RPMI7951 (cell line): ENCODE measurements at regions not wholly inside any gene's neighbourhood (a gene's known extent, or its start where the extent isn't known, plus 50 kb on each side); places are given as distances from the start of the nearest gene placed in this dataset.
"Not testable (repeated sequence)": the region's sequence is repeated elsewhere in the genome, so short reads cannot be mapped to it uniquely, and the experiment has no call there.

Experiments used
- DNase-seq: peaks from one replicate; pipeline ENCODE4 v3.0.0-alpha.2; 2012; ENCODE audit warnings: low read depth

DNA sequence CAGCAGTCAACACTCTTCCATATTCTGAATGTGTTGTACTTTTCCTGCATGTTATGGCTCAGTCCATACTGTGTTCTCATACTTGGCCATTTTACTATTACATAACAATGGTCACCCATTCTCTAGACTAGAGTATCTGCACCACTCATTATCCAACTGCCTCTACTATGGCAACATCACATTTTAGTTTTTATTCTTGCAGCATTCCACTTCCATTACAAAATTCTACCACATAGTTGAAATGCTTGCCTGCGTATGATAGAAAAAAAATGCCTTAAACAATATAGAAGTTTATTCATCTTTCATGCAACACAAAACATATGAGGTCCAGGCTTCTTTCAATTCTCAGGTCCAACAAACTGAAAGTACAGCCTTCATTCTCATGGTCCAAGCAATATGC lies 128.0 kb downstream of the TENT5A start:
- DNase-seq, result no peak

DNA sequence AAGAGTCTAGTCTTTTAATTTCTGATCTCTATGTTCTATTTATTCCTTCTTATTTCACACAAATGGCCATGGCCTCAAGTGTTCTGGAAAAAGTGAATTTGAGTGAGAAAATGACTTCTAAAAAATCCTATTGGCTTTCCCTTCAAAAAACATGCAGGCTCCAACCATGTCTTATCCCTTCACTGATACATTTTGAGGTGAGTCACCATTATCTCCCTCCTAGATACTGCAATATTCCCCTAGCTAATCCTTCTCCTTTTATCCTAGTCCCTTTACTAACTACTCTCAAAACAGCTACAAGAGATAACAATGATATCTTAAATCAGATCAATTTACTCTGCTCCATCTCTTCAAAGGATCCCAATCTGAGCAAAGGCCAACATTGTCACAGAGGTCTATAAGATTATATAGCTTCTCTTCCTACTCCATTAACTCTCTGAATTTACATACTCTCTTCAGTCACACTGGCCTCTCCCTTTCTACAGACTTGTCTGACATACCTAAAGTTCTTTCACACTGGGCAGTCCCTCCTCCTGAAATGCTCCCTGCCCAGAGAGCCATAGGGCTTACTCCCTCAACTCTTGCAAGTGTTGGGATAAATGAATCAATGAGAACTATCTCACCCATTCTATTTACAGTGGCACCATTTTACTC lies 129.2 kb downstream of the TENT5A start:
- no peak for DNase-seq

DNA sequence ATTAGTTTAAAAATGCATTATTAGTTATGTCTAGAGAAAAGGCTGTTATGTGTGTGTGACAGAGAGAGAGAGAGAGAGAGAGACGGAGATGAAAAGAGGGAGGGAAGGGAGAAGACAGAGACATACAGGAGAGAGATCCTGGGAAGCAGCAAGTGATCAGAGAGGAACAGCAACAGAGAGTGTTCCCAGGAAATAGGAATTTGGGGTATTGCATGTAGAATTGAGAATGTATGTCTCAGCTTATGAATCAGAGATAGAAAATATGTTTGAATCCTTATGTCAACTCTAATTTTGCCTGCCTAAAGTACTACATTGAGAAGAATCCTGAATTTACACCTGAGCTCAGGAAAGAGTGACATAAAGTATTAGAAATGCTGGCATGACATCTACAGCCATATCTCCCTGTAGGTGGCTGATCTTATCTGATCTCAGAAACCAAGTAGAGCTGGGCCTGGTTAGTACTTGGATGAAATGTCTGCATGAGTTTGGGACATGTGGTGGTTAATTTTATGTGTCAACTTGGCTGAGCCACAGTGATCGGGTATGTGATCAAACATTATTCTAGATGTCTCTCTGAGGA lies 130.6 kb downstream of the TENT5A start:
- DNase-seq, result no peak

DNA sequence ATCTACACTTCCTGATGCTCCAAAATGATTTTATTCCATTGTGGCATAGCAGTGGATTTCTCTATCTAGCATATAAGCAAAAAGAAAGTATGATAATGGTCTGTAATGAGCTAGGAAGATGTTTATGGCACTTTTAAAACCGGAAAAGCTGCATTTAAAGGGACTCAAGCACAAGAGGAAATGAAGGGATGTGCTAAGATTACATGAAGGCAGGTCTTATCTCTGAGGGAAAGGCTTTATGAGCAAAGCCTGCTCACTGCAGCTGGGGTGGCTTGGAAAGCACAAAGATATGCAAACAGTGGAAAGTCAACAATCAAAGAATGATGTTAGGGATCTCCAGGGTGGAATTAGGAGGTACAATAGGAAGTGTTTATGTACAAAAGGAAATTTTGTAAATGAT lies 138.2 kb downstream of the TENT5A start:
- peak; percentile 15 for DNase-seq

DNA sequence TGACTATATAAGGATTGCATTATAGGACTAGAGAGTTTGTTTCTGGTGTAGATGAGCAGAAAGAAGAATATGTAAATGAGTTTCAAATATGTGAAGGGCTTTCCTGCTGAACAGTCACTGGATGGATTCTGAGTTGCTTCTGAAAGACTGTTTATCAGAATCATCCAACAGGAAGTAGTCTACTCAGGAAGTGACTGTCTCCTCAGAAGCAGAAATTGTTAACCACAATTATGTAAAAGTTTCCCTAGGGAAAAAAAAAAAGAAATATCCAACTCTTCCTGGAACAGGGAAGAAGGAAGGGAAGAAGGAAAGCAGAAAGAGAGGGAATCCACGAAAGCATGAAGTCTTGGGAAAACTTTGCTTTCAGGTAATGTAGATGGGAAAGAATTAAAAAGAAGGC lies 138.9 kb downstream of the TENT5A start:
- peak; percentile 62 for DNase-seq

DNA sequence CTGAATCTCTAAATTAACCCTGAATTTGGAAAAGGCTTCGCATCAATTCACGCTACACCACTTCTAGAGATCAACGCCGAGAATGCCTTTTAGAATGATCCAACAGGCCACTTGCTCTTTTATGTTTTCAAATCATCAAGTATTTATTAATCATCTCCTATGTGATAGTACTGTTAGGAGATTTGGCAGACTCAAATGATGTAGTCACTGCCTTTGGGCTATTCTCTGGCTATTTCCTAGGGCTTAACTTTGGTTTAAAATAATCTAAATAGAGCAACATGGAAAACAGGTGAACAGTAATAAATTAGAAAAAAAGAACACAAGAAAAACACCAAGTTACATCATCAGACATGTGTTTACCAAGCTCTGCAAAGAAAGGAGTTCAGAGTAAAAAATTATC lies 140.3 kb downstream of the TENT5A start:
- no peak for DNase-seq

DNA sequence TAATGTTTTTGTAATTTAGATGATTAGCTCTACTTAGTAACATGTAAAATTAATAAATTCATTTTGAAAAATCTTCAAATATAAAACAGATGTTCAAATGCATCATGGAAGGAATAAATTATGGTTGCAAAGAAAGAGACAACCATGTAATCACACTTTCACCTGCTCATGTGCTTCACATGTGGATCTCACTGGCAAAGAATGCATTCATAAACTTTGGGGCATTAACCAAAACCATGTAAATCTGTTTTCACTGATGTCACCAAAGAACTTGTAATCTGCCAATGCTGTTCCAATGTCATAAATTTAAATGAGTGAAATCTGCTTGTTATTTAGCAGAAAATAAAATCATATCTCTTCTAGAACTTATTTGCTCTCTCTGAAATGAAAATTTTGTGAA lies 142.7 kb downstream of the TENT5A start:
- DNase-seq, result no peak

DNA sequence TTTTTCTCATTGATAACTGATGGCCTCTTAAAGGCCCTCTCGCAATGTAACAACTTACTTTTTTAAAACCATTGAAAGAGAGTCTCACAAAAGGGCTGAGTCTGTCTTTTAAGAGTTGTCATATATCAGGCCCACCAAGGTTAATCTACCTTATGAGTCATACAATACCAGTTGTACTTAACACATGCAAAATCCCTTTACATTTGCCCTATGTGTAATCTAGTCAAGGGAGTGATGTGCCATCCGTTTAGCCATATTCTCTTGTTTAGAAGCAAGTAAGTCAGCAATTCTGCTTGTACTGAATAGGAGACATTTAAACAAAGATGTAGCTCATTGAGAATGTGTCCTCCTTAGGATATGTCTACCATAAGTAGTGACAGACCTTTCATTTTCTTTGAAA lies 143.7 kb downstream of the TENT5A start:
- DNase-seq, result no peak

DNA sequence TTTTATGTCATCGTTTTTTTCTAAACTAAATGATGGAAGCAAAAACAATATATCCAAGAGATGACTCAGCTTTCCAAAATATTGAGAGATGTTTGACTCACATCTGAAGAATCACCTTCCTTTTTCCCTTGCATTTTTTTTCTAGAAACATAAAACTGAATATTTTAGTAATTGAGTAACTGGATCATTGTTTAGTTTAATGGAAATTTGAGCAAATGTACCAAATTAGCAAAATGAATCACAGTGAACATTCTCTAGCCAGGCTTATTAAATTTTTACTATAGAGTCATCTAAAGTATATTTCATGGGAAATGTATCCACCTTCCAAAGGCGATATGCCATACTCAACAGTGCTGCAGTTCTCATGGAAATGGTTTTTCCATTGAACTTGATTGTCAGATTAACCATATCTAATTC lies 145.5 kb downstream of the TENT5A start:
- DNase-seq, result peak; percentile 6

DNA sequence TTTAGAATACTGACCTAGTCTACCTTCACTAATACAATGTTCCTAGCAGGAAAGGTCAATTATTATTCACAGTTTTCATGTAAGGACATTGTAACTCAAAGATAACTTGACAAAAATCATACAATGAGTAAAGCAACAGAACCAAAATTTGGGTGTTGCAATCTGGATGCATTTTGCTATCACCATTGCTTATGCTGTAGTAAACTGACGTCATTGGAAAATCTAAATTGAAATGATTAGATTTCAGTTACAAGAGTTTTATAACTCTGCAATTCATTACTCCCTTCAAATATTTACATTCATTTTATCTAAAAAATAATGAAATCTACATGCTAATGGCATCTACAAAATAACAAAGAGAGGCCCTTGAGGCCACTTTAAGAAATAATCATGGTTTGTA lies 147.0 kb downstream of the TENT5A start:
- no peak for DNase-seq

DNA sequence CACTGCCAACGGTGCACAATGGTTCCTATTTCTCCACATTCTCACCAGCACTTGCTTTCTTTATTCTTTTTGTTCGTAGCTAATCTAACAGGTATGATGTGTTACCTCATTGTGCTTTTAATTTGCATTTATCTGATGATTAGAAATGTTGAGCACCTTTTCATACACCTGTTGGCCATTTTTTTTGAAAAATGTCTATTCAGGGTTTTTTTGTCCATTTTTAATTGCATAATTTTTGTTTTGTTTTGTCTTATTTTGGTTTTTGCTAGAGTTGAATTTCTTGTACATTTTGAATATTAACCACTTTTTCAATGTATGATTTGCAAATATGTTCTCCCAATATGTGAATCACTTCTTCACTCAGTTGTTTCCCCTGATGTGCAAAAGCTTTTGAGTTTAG lies 150.6 kb downstream of the TENT5A start:
- DNase-seq, result no peak

DNA sequence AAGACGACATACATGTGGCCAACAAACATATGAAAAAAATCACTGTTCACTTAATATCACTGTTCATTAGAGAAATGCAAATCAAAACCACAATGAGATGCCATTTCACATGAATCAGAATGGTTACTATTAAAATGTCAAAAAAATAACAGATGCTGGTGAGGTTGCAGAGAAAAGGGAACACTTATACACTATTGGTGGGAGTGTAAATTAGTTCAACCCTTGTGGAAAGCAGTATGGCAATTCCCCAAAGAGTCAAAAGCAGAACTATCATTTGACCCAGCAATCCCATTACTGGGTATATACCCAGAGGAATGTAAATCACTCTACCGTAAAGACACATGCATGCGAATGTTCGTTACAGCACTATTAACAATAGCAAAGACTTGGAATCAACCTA lies 152.0 kb downstream of the TENT5A start:
- DNase-seq, result not testable (repeated sequence)

DNA sequence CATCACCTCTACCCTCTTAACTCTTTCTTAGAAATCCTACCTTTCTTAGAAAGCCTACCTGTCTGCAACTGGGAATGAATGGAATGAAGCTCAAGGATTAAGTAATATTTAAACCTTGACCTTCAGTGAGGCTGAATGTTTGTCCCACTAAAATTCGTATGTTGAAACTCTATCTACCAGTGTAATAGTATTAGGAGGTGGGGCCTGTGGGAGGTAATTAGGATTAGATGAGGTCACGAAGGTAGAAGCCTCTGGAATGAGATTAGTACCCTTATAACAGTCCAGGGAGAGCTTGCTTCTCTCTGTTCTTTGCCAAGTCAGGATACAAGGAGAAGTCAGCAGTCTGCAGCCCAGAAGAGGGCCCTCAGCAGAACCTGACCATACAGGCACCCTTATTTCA lies 158.0 kb downstream of the TENT5A start:
- DNase-seq, result no peak

DNA sequence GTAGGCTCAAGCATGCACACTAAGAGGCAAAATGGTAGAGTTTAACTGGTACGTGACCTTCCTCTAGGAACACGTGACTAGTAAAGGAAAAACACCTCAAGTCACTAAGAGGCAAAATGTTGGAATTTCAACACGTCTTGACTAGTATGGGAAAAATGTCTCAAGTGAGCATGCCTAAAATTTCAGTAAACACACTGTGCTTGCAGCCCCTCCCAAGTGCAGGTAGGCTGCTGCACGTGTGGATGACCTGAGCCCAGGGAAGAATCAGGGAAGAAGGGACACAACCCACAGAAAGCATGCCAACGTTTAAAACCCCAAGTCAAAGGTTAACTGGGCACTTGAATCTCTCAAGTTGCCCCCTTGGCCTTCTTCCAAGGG lies 162.2 kb downstream of the TENT5A start:
- DNase-seq, result no peak

DNA sequence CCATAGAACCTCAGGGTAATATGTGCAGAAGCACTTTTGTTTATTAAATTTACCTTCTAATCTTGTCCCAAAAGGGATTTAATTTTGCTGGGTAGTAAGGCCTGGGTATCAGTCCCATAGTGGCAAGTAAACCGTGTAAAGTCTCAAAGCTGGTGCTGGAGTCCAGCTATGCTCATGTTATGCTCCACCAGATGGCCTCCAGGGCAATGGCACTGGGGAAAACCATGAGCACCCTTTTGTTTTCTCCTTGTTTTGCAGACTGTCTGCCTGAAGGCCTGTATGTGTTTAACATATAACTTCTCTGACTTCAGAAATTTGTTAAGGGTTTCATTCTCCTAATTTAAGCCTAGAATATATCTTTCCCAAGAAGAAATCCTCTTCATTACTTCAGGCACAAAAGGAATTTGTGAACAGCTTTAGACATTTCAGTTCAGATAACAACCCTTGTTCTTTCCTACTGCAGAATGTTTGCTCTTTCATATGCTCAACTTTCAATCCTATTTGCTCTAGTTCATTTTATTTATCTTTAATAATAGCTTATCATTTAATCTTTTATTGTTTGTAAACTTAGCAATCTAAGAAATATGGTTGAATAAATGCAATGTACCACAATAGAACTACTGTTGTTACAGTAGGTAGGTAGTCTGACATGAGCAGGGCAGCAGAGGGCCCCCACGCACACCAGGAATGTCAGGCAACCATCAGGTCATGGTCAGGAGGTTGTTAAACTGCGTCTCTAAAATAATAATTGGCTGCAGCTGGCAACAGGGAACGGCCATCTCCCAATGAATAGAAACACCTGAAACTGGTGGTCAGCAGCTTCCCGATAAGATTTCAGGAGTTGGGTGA lies 162.8 kb downstream of the TENT5A start:
- peak; percentile 1 for DNase-seq

DNA sequence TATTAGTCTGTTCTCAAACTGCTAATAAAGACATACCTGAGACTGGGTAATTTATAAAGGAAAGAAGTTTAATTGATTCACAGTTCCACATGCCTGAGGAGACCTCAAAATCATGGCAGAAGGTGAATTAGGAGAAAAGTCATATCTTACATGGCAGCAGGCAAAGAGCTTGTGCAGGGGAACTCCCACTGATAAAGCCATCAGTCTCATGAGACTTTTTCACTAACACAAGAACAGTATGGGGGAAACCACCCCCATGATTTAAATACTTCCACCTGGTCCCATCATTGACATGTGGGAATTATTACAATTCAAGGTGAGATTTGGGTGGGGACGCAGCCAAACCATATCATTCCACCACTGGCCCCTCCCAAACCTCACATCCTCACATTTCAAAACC lies 166.8 kb downstream of the TENT5A start:
- not testable (repeated sequence) for DNase-seq

DNA sequence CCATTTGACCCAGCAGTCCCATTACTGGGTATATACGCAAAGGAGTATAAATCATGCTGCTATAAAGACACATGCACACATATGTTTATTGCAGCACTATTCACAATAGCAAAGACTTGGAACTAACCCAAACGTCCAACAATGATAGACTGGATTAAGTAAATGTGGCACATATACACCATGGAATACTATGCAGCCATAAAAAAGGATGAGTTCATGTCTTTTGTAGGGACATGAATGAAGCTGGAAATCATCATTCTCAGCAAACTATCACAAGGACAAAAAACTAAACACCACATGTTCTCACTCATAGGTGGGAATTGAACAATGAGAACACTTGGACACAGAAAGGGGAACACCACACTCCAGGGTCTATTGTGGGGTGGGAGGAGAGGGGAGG lies 168.3 kb downstream of the TENT5A start:
- not testable (repeated sequence) for DNase-seq

DNA sequence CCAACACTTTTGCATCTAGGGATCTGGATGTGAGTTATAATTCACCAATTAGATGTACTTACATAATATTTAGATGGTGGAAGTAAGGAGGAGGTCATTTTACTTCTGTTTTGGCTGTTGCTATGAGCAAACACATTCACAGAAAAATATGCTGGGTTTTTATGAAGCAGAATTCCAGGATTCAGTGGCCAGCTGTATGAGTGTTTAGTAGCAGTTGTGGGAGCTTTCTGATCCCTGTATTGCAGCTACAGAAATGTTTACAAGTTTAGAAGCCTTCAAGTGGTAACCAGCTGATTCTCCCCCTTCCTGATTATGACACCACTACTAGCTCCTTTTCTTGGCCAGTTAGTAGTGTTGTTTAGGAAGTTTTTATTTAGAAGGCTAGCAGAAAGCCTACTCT lies 177.0 kb downstream of the TENT5A start:
- DNase-seq, result no peak

DNA sequence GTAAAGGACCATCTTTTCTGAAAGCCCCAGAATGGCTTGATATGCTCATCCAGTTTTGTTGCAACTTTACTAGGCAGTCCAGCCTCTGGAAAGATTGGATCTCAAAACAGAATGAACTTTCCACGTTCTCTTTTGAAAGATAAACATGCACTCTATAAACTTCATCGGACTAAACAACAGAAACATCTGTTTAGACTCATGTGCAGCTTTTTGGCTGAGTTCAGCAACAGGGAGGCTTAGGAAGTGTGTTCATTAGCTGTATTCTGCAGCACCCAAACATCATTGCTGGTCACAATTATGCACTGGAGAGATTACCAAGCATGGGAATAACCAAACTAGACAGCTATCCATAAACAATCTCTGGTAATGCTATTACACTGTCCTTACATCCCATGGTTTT lies 180.5 kb downstream of the TENT5A start:
- no peak for DNase-seq

DNA sequence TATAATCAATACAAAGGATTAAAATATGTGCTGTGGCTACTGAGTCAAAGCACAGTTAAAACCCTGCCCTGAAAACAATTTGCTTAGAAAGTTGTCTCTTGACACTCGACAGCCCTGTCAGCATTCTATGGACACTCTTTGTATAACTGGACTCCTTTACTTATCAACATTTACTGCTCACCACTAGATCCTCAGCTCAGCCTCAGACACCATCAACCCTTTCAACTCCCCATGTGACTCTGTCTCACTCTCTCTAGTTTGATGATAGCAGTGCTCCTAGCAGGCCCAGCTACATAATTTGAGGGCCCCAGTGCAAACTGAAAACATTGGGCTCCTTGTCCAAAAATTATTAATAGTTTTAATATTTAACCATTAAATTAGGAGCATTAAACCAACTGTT lies 181.8 kb downstream of the TENT5A start:
- no peak for DNase-seq

DNA sequence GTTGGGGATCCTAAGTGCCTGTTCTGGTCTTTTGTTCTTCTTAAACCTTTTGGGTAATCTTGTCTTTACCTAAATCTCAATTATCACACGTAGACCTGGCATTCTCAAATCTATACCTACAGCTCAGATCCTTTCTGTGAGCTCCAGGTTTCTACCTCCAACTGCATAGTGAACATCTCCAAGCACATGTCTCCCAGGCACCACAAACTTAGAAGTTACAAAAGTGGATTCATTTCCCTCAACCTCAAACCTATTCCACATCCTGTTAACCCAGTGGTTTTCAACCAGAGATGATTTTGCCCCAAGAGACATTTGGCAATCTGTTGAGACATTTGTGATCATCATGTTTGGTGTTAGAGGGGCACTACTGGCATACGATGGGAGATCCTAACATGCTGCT lies 183.5 kb downstream of the TENT5A start:
- DNase-seq, result no peak

DNA sequence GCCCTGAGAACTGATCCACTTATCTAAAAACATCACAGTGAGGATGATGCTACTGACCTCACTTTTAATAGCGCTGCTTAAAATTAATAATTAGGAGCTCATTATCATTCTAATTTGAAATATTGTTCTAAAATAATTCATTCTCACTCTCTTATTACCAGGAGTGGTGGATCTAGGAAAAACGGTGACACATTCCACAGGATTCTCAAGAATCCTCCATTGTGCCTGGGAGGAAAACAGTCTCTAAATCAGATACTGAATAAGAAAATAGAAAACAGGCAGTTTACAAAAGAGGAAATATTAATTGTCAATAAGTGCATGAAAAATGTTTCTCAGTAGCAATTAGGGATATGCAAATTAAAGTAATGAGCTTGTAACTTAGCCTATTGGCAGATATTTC lies 187.4 kb downstream of the TENT5A start:
- no peak for DNase-seq

DNA sequence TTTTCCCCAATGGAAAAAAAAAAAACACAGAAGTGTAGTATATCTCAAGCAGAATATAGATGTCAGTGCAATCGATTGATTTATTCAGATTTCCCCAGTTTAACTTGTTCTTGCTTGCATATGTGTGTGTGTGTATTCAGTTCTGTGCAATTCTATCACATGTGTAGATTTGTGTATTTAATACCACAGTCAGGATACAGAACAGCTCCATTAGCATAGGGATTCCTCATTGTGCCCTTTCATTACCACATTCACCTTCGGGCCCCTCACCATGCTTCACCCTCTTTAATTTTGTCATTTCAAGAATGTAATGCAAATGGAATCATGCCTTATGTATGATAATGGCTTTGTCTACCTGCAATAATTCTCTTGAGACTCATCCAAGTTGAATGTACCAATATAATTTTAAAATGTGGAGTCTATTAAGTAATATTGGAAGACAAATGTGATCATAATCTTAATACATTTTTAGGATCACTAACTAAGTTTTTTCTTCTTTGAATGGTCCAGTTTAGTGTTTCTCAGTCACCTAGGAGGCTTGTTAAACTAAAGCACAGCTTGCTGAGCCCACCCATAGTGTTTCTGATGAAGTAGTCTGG lies 187.9 kb downstream of the TENT5A start:
- DNase-seq, result no peak
